Activated T-helper 17 cell treated with anti-CD3 and anti-CD28 coated beads, Interleukin-2, amount 50 U/mL, for 72 hours (primary cell): ENCODE measurements at regions not wholly inside any gene's neighbourhood (a gene's known extent, or its start where the extent isn't known, plus 50 kb on each side); places are given as distances from the start of the nearest gene placed in this dataset.

ENCODE experiments used
- ATAC-seq: fragments of 150-1000 bp; cut with Tn5 transposase; replicated peaks from 2 replicates; pipeline ENCODE4 v1.10.0; 2021; ENCODE audit warnings: mild to moderate bottlenecking, moderate library complexity
- H3K27ac Mint-ChIP-seq: one replicate; pipeline ENCODE4 v1.8.0; 2022; ENCODE audit warnings: mixed read lengths
- H3K27me3 Mint-ChIP-seq: one replicate; pipeline ENCODE4 v1.8.0; 2022; ENCODE audit warnings: mixed read lengths
- H3K36me3 Mint-ChIP-seq: one replicate; pipeline ENCODE4 v1.8.0; 2022; ENCODE audit warnings: low read depth, mild to moderate bottlenecking, mixed read lengths
- H3K4me1 Mint-ChIP-seq: one replicate; pipeline ENCODE4 v1.8.0; 2022; ENCODE audit warnings: mixed read lengths
- H3K4me3 Mint-ChIP-seq: one replicate; pipeline ENCODE4 v1.8.0; 2022; ENCODE audit warnings: mild to moderate bottlenecking, mixed read lengths
- H3K9me3 Mint-ChIP-seq: one replicate; pipeline ENCODE4 v1.8.0; 2022; ENCODE audit warnings: mixed read lengths

- ATAC-seq, result no peak
- Mint-ChIP-seq H3K27ac (peak overlapping the region; percentile 28), H3K9me3 (peaks cover 18% of the 10 kb centered on the region), H3K4me3 (no peak overlapping the region), H3K4me1 (no peaks in the 10 kb centered on the region), H3K27me3 (peaks cover 17% of the 10 kb centered on the region), H3K36me3 (no peaks in the 10 kb centered on the region)
Measured at GRCh38 chrX:1911401-1912128, 296.7 kb downstream of the ASMT start.

GRCh38 chrX:1912193-1912592 is 297.3 kb downstream of the ASMT start:
- Mint-ChIP-seq H3K27me3 (peaks cover 17% of the 10 kb centered on the region), H3K9me3 (peaks cover 18% of the 10 kb centered on the region), H3K27ac (no peak overlapping the region), H3K4me3 (no peak overlapping the region), H3K36me3 (no peaks in the 10 kb centered on the region), H3K4me1 (no peaks in the 10 kb centered on the region)
- no peak for ATAC-seq

GRCh38 chrX:1914606-1915365 is 299.9 kb downstream of the ASMT start:
- Mint-ChIP-seq H3K4me3 (no peak overlapping the region), H3K36me3 (no peaks in the 10 kb centered on the region), H3K9me3 (peaks cover 14% of the 10 kb centered on the region), H3K27ac (no peak overlapping the region), H3K27me3 (peaks cover 14% of the 10 kb centered on the region), H3K4me1 (no peaks in the 10 kb centered on the region)
- no peak for ATAC-seq

GRCh38 chrX:1918780-1919179 is 303.9 kb downstream of the ASMT start:
- ATAC-seq, result no peak
- Mint-ChIP-seq H3K4me3 (no peak overlapping the region), H3K27ac (no peak overlapping the region)

GRCh38 chrX:1925053-1925481 is 310.2 kb downstream of the ASMT start:
- no peak overlapping the region for H3K4me3 Mint-ChIP-seq
- H3K27me3 Mint-ChIP-seq, result peaks cover 6% of the 10 kb centered on the region
- no peaks in the 10 kb centered on the region for H3K9me3 Mint-ChIP-seq
- H3K36me3 Mint-ChIP-seq, result no peaks in the 10 kb centered on the region
- no peak for ATAC-seq
- no peaks in the 10 kb centered on the region for H3K4me1 Mint-ChIP-seq
- no peak overlapping the region for H3K27ac Mint-ChIP-seq

More at GRCh38 chrX:1918780-1919179, 303.9 kb downstream of the ASMT start:
- Mint-ChIP-seq H3K36me3 (no peaks in the 10 kb centered on the region), H3K27me3 (no peaks in the 10 kb centered on the region), H3K9me3 (no peaks in the 10 kb centered on the region), H3K4me1 (no peaks in the 10 kb centered on the region)

GRCh38 chrX:1928805-1929204 is 313.9 kb downstream of the ASMT start:
- Mint-ChIP-seq H3K4me3 (no peak overlapping the region), H3K9me3 (no peaks in the 10 kb centered on the region), H3K4me1 (no peaks in the 10 kb centered on the region), H3K36me3 (no peaks in the 10 kb centered on the region), H3K27me3 (peaks cover 8% of the 10 kb centered on the region), H3K27ac (no peak overlapping the region)
- ATAC-seq, result no peak

- Mint-ChIP-seq H3K9me3 (no peaks in the 10 kb centered on the region), H3K36me3 (no peaks in the 10 kb centered on the region)
- no peak for ATAC-seq
Measured at GRCh38 chrX:1932231-1932630, 317.4 kb downstream of the ASMT start.

GRCh38 chrX:1933964-1934363 is 319.1 kb downstream of the ASMT start:
- no peak for ATAC-seq
- Mint-ChIP-seq H3K36me3 (no peaks in the 10 kb centered on the region), H3K4me1 (no peaks in the 10 kb centered on the region), H3K9me3 (peaks cover 6% of the 10 kb centered on the region), H3K4me3 (no peak overlapping the region), H3K27me3 (peaks cover 2% of the 10 kb centered on the region), H3K27ac (no peak overlapping the region)

More at GRCh38 chrX:1932231-1932630, 317.4 kb downstream of the ASMT start:
- Mint-ChIP-seq H3K27ac (no peak overlapping the region), H3K4me1 (no peaks in the 10 kb centered on the region), H3K4me3 (no peak overlapping the region), H3K27me3 (peaks cover 2% of the 10 kb centered on the region)

- no peaks in the 10 kb centered on the region for H3K27me3 Mint-ChIP-seq
- no peak overlapping the region for H3K27ac Mint-ChIP-seq
- H3K36me3 Mint-ChIP-seq, result no peaks in the 10 kb centered on the region
- ATAC-seq, result no peak
- no peaks in the 10 kb centered on the region for H3K4me1 Mint-ChIP-seq
- peaks cover 8% of the 10 kb centered on the region for H3K9me3 Mint-ChIP-seq
- H3K4me3 Mint-ChIP-seq, result no peak overlapping the region
Measured at GRCh38 chrX:1935805-1936204, 320.9 kb downstream of the ASMT start.

- H3K36me3 Mint-ChIP-seq, result no peaks in the 10 kb centered on the region
- H3K4me1 Mint-ChIP-seq, result no peaks in the 10 kb centered on the region
- H3K9me3 Mint-ChIP-seq, result peaks cover 12% of the 10 kb centered on the region
- H3K27ac Mint-ChIP-seq, result no peak overlapping the region
- ATAC-seq, result no peak
- H3K27me3 Mint-ChIP-seq, result no peaks in the 10 kb centered on the region
- H3K4me3 Mint-ChIP-seq, result no peak overlapping the region
Measured at GRCh38 chrX:1938190-1938589, 323.3 kb downstream of the ASMT start.

- Mint-ChIP-seq H3K27me3 (no peaks in the 10 kb centered on the region), H3K4me1 (no peaks in the 10 kb centered on the region), H3K4me3 (no peak overlapping the region), H3K9me3 (peaks cover 12% of the 10 kb centered on the region), H3K27ac (no peak overlapping the region), H3K36me3 (no peaks in the 10 kb centered on the region)
- ATAC-seq, result no peak
Measured at GRCh38 chrX:1941321-1941720, 326.5 kb downstream of the ASMT start.

GRCh38 chrX:1945879-1946278 is 331.0 kb downstream of the ASMT start:
- Mint-ChIP-seq H3K4me1 (no peaks in the 10 kb centered on the region), H3K9me3 (peaks cover 4% of the 10 kb centered on the region), H3K36me3 (no peaks in the 10 kb centered on the region), H3K27me3 (no peaks in the 10 kb centered on the region), H3K4me3 (no peak overlapping the region), H3K27ac (no peak overlapping the region)
- no peak for ATAC-seq

GRCh38 chrX:1946974-1947373 is 332.1 kb downstream of the ASMT start:
- ATAC-seq, result no peak
- H3K4me3 Mint-ChIP-seq, result no peak overlapping the region
- no peaks in the 10 kb centered on the region for H3K27me3 Mint-ChIP-seq
- no peak overlapping the region for H3K27ac Mint-ChIP-seq
- no peaks in the 10 kb centered on the region for H3K36me3 Mint-ChIP-seq
- H3K9me3 Mint-ChIP-seq, result no peaks in the 10 kb centered on the region
- H3K4me1 Mint-ChIP-seq, result no peaks in the 10 kb centered on the region
